Neural cell (in vitro differentiated cells): ENCODE measurements at regions not wholly inside any gene's neighbourhood (a gene's known extent, or its start where the extent isn't known, plus 50 kb on each side); places are given as distances from the start of the nearest gene placed in this dataset.

Experiments
- EP300 ChIP-seq: fragments of 450-650 bp; conservative IDR thresholded peaks from 2 replicates; pipeline ENCODE4 v1.6.1; 2014; ENCODE audit warnings: antibody characterized with exemption, mild to moderate bottlenecking, moderate library complexity; ENCODE audit not compliant: poor library complexity, severe bottlenecking
- EZH2 ChIP-seq: fragments of 200-600, 300-800 bp; shearing (Covaris generic), sonication (generic); IDR thresholded peaks from 2 replicates; pipeline ENCODE4 v1.6.1; 2014; ENCODE audit warnings: antibody characterized with exemption, low read length, borderline replicate concordance, mild to moderate bottlenecking; ENCODE audit not compliant: insufficient read depth, poor library complexity, severe bottlenecking
- MXI1 ChIP-seq: fragments of 450-650 bp; conservative IDR thresholded peaks from 2 replicates; pipeline ENCODE4 v1.6.1; 2014; ENCODE audit warnings: antibody characterized with exemption, mild to moderate bottlenecking; ENCODE audit not compliant: poor library complexity, severe bottlenecking
- POLR2AphosphoS5 ChIP-seq: IDR thresholded peaks from 2 replicates; pipeline ENCODE4 v1.6.1; 2012
- RAD21 ChIP-seq: fragments of 450-650 bp; conservative IDR thresholded peaks from 2 replicates; pipeline ENCODE4 v1.6.1; 2014; ENCODE audit warnings: antibody characterized with exemption, mild to moderate bottlenecking, moderate library complexity
- SMC3 ChIP-seq: fragments of 450-650 bp; conservative IDR thresholded peaks from 2 replicates; pipeline ENCODE4 v1.6.1; 2014; ENCODE audit warnings: antibody characterized with exemption, mild to moderate bottlenecking, moderate library complexity; ENCODE audit not compliant: poor library complexity
- TF ChIP-seq, protein P1 (sequence below): fragments of 450-650 bp; IDR thresholded peaks from 2 replicates; pipeline ENCODE4 v1.5.1; 2014; ENCODE audit warnings: antibody characterized with exemption, mild to moderate bottlenecking, moderate library complexity; ENCODE audit not compliant: poor library complexity, severe bottlenecking
- TF ChIP-seq, protein P2 (sequence below): IDR thresholded peaks from 2 replicates; pipeline ENCODE4 v1.6.1; 2012; ENCODE audit warnings: borderline replicate concordance

DNA sequence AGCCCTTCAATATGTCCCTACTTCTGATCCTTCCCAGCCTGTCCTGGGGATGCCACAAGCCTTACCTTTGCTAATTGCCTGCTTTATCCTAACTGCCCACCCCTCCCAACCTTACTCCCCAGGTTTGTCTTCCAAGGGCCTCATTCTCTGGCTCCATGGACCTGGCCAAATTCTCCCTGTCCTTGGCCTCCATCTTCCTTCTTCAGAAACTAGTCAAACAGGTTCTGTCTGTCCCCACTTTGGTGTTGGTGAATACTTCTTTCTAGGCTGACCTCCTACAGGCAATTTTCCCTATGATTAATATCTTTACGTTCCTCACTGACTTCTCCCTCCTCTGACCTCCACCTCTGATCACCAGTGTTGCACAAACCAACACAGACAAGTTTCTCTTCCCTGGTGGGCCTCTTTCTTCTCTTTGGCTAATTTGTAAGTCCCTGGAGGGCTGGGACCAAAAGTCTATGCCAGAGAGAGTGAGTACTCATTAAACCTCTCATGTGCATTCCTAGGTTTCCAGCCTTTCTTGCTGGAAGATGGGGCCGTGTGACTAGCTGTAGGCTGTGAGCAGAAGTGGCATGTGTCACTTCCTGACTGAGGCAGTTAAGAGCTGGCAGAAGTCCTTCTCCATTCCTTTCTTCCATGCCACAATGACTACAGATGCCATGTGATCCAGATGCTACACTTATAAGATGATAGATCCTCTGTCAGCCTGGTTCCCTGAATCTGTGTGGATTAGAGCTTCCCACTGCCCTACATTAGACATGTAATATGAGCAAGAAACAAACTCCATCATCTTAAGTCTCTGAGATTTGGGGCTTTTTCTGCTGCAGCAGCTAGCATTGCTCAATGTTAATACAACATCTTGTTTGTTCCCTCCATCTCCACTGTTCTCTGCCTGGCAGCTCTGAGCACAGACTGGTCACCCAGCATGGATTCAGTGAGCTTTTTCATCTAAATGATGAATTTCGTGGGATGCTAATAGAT is 382.7 kb downstream of the RPS24 start:
- TF ChIP-seq, protein P1, sequence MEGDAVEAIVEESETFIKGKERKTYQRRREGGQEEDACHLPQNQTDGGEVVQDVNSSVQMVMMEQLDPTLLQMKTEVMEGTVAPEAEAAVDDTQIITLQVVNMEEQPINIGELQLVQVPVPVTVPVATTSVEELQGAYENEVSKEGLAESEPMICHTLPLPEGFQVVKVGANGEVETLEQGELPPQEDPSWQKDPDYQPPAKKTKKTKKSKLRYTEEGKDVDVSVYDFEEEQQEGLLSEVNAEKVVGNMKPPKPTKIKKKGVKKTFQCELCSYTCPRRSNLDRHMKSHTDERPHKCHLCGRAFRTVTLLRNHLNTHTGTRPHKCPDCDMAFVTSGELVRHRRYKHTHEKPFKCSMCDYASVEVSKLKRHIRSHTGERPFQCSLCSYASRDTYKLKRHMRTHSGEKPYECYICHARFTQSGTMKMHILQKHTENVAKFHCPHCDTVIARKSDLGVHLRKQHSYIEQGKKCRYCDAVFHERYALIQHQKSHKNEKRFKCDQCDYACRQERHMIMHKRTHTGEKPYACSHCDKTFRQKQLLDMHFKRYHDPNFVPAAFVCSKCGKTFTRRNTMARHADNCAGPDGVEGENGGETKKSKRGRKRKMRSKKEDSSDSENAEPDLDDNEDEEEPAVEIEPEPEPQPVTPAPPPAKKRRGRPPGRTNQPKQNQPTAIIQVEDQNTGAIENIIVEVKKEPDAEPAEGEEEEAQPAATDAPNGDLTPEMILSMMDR: no peak
- TF ChIP-seq POLR2AphosphoS5 (no peak), RAD21 (no peak), EZH2 (no peak), MXI1 (no peak), EP300 (no peak), SMC3 (no peak)
- TF ChIP-seq, protein P2, sequence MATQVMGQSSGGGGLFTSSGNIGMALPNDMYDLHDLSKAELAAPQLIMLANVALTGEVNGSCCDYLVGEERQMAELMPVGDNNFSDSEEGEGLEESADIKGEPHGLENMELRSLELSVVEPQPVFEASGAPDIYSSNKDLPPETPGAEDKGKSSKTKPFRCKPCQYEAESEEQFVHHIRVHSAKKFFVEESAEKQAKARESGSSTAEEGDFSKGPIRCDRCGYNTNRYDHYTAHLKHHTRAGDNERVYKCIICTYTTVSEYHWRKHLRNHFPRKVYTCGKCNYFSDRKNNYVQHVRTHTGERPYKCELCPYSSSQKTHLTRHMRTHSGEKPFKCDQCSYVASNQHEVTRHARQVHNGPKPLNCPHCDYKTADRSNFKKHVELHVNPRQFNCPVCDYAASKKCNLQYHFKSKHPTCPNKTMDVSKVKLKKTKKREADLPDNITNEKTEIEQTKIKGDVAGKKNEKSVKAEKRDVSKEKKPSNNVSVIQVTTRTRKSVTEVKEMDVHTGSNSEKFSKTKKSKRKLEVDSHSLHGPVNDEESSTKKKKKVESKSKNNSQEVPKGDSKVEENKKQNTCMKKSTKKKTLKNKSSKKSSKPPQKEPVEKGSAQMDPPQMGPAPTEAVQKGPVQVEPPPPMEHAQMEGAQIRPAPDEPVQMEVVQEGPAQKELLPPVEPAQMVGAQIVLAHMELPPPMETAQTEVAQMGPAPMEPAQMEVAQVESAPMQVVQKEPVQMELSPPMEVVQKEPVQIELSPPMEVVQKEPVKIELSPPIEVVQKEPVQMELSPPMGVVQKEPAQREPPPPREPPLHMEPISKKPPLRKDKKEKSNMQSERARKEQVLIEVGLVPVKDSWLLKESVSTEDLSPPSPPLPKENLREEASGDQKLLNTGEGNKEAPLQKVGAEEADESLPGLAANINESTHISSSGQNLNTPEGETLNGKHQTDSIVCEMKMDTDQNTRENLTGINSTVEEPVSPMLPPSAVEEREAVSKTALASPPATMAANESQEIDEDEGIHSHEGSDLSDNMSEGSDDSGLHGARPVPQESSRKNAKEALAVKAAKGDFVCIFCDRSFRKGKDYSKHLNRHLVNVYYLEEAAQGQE: no peak
